GM12878 (cell line): ENCODE measurements at regions not wholly inside any gene's neighbourhood (a gene's known extent, or its start where the extent isn't known, plus 50 kb on each side); places are given as distances from the start of the nearest gene placed in this dataset.

Experiments used
- ATAC-seq: fragments of 200-7000 bp; cut with Tn5 transposase; 3 replicates; pipeline ENCODE4 v1.9.1; 2020; ENCODE audit warnings: mild to moderate bottlenecking, moderate library complexity
- BruUV-seq: library from RNA; stranded (reverse); fragments of 400-500 nt; replicated peaks from 2 replicates; lab custom pipeline; 2021; lab: Mats Ljungman, UMichigan
- CTCF ChIA-PET: fragments of 300-600 bp; sonication (Branson Sonifier 250); formaldehyde crosslinking; extraction: SDS; loops from one replicate; lab custom pipeline; 2021; ENCODE audit warnings: inconsistent platforms; lab: Yijun Ruan, JAX
- POLR2A ChIA-PET: fragments of 350-600 bp; formaldehyde crosslinking; extraction: SDS; loops from one replicate; lab custom pipeline; 2021; ENCODE audit warnings: inconsistent platforms; lab: Charles Lee
- RAD21 ChIA-PET: fragments of 300-600 bp; sonication (Branson Sonifier 250); formaldehyde crosslinking; loops from one replicate; lab custom pipeline; 2023; ENCODE audit warnings: antibody characterized with exemption; ENCODE audit not compliant: unreplicated experiment; lab: Charles Lee
- SMC1A ChIA-PET: fragments of 300-600 bp; sonication (Branson Sonifier 250); formaldehyde crosslinking; loops from one replicate; lab custom pipeline; 2023; ENCODE audit not compliant: unreplicated experiment, uncharacterized antibody; lab: Charles Lee
- DNase-seq: peaks from one replicate; pipeline ENCODE4 v3.0.0-alpha.2; 2011; ENCODE audit warnings: low read depth, low spot score
- FAIRE-seq: peaks from 3 replicates; lab custom pipeline; 2011; peaks lifted over from hg19 to GRCh38; lab: Jason Lieb, UNC
- H2AFZ ChIP-seq: 2 replicates; pipeline ENCODE4 v1.6.0; 2011; ENCODE audit warnings: low read depth, low read length, control low read depth; ENCODE audit not compliant: control insufficient read depth
- H3K27ac ChIP-seq: 2 replicates; pipeline ENCODE4 v1.5.1; 2011; ENCODE audit warnings: control low read depth; ENCODE audit not compliant: control insufficient read depth, insufficient read depth
- H3K27me3 ChIP-seq, 2 experiments: replicated peaks in 1 of 2; 2 replicates each; pipeline versions ENCODE4 v1.6.0 to v1.6.1; 2011; ENCODE audit warnings: low read length in 1 of 2; ENCODE audit not compliant: control insufficient read depth in 2 of 2, insufficient read depth in 2 of 2
- H3K36me3 ChIP-seq, 2 experiments: 2 replicates each; pipeline ENCODE4 v1.5.1; 2011; ENCODE audit warnings: low read length in 1 of 2; ENCODE audit not compliant: control insufficient read depth in 2 of 2, insufficient read depth in 2 of 2
- H3K4me1 ChIP-seq: 2 replicates; pipeline ENCODE4 v1.6.1; 2011; ENCODE audit warnings: mild to moderate bottlenecking, low read length, moderate library complexity, mixed read lengths; ENCODE audit not compliant: control insufficient read depth, insufficient read depth
- H3K4me2 ChIP-seq: 2 replicates; pipeline ENCODE4 v1.6.0; 2011; ENCODE audit warnings: control low read depth; ENCODE audit not compliant: control insufficient read depth, insufficient read depth
- H3K4me3 ChIP-seq: fragments of 200-600 bp; sonication (generic); 2 replicates; pipeline ENCODE4 v1.5.1; 2016
- H3K79me2 ChIP-seq: 2 replicates; pipeline ENCODE4 v1.6.0; 2011; ENCODE audit warnings: low read length; ENCODE audit not compliant: control insufficient read depth, insufficient read depth
- H3K9ac ChIP-seq: 2 replicates; pipeline ENCODE4 v1.8.0; 2011; ENCODE audit warnings: low read length, control low read depth, mixed read lengths; ENCODE audit not compliant: control insufficient read depth, insufficient read depth
- H3K9me3 ChIP-seq: replicated peaks from 3 replicates; pipeline ENCODE4 v1.5.1; 2011; ENCODE audit warnings: mild to moderate bottlenecking, low read length; ENCODE audit not compliant: control insufficient read depth, insufficient read depth
- H4K20me1 ChIP-seq: 2 replicates; pipeline ENCODE4 v1.6.0; 2011; ENCODE audit not compliant: control insufficient read depth, insufficient read depth
- JUND ChIP-seq: IDR thresholded peaks from 2 replicates; pipeline ENCODE4 v1.6.1; 2012; ENCODE audit warnings: low read depth, mild to moderate bottlenecking, low read length, improper control_type of control experiment, moderate library complexity
- MAX ChIP-seq: IDR thresholded peaks from 2 replicates; pipeline ENCODE4 v1.6.1; 2012; ENCODE audit warnings: low read depth, low read length, improper control_type of control experiment
- POU2F2 ChIP-seq: IDR thresholded peaks from 3 replicates; pipeline ENCODE4 v1.6.1; 2011; ENCODE audit warnings: low read depth, mild to moderate bottlenecking, low read length, borderline replicate concordance
- WGBS: methylation state at CpG from one replicate; pipeline ENCODE4 v1.1.6; 2016; ENCODE audit warnings: low lambda C conversion rate; ENCODE audit not compliant: insufficient replicate concordance, insufficient coverage; ENCODE audit errors: missing lambda C conversion rate; 5-methylcytosine and 5-hydroxymethylcytosine counted together
- in situ Hi-C: fragments of 300-500 bp; cut with MboI; formaldehyde crosslinking; loops from 9 replicates; pipeline ENCODE4 v1.14.3; 2018; ENCODE audit warnings: mixed read lengths
- intact Hi-C: fragments of 100-400 bp; cut with micrococcal nuclease; formaldehyde crosslinking; loops from one replicate; pipeline ENCODE4 v1.14.2; 2022; ENCODE audit not compliant: unreplicated experiment

GRCh38 chr15:68512598-68512997, 66.2 kb upstream of the CORO2B start:
- no peak for TF ChIP-seq MAX
- no TSS peak for BruUV-seq
- Histone ChIP-seq H3K4me3 (no peak overlapping the region), H3K4me2 (no peak overlapping the region), H3K9me3 (no peaks in the 10 kb centered on the region), H3K79me2 (no peaks in the 10 kb centered on the region), H3K27ac (no peak overlapping the region), H3K27me3 (peaks cover 0 to 4% of the 10 kb centered on the region in 2 experiments; a peak in 2 of 4 replicates), H3K9ac (no peak overlapping the region), H2AFZ (no peak overlapping the region), H4K20me1 (no peaks in the 10 kb centered on the region), H3K36me3 (no peaks in the 10 kb centered on the region), H3K4me1 (no peaks in the 10 kb centered on the region)
- no peak for FAIRE-seq
- ChIA-PET SMC1A (interaction anchor here (1.2 kb wide), 1 partner anchor 12 kb away, joined by 3 read pairs; no protein-coding TSS in a partner anchor), RAD21 (no interaction called here), POLR2A (no interaction called here), CTCF (no interaction called here)
- no peak for DNase-seq
- in situ Hi-C loops (no loop called here), intact Hi-C loops (no loop called here)
- ATAC-seq: no peak
- 0% methylated on average over 3 of the region's 3 CpGs for WGBS

- H3K79me2 ChIP-seq: no peaks in the 10 kb centered on the region
- H2AFZ ChIP-seq: no peak overlapping the region
- intact Hi-C loops: no loop called here
- H3K27me3 ChIP-seq: peaks cover 0 to 6% of the 10 kb centered on the region in 2 experiments; a peak in 2 of 4 replicates
- CTCF ChIA-PET: no interaction called here
- H4K20me1 ChIP-seq: no peaks in the 10 kb centered on the region
- no peaks in the 10 kb centered on the region for H3K9me3 ChIP-seq
- 7% methylated on average over 6 of the region's 6 CpGs for WGBS
- SMC1A ChIA-PET: no interaction called here
- POLR2A ChIA-PET: no interaction called here
- H3K4me2 ChIP-seq: no peak overlapping the region
- no peak overlapping the region for H3K4me3 ChIP-seq
- H3K27ac ChIP-seq: no peak overlapping the region
- in situ Hi-C loops: no loop called here
- ATAC-seq: no peak
- TF ChIP-seq POU2F2: no peak
- no peak for TF ChIP-seq JUND
- RAD21 ChIA-PET: no interaction called here
- no peaks in the 10 kb centered on the region for H3K4me1 ChIP-seq
- no peak for FAIRE-seq
- no peaks in the 10 kb centered on the region for H3K36me3 ChIP-seq
- no peak for DNase-seq
- BruUV-seq: no TSS peak
- H3K9ac ChIP-seq: no peak overlapping the region
Measured at GRCh38 chr15:68515371-68516095, 63.3 kb upstream of the CORO2B start.
